NT2/D1 (cell line): ENCODE measurements at regions not wholly inside any gene's neighbourhood (a gene's known extent, or its start where the extent isn't known, plus 50 kb on each side); places are given as distances from the start of the nearest gene placed in this dataset.

ENCODE experiments used
- DNase-seq: peaks from one replicate; pipeline ENCODE4 v3.0.0-alpha.2; 2011; ENCODE audit warnings: low read depth, low spot score
- H3K27me3 ChIP-seq: 2 replicates; pipeline ENCODE4 v1.6.0; 2011; ENCODE audit warnings: mild to moderate bottlenecking; ENCODE audit not compliant: insufficient read length, insufficient read depth
- H3K36me3 ChIP-seq: 2 replicates; pipeline ENCODE4 v1.6.1; 2011; ENCODE audit warnings: mild to moderate bottlenecking, low read length, mixed read lengths; ENCODE audit not compliant: insufficient read depth, insufficient read length
- H3K4me1 ChIP-seq: 2 replicates; pipeline ENCODE4 v1.5.1; 2011; ENCODE audit not compliant: insufficient read depth, insufficient read length
- H3K4me3 ChIP-seq: 2 replicates; pipeline ENCODE4 v1.5.1; 2011; ENCODE audit warnings: low read depth; ENCODE audit not compliant: insufficient read length
- H3K9ac ChIP-seq: 2 replicates; pipeline ENCODE4 v1.6.0; 2011; ENCODE audit warnings: low read depth; ENCODE audit not compliant: insufficient read length
- H3K9me3 ChIP-seq: 2 replicates; pipeline ENCODE4 v1.5.1; 2011; ENCODE audit warnings: mild to moderate bottlenecking, low read length; ENCODE audit not compliant: insufficient read depth
- SUZ12 ChIP-seq: IDR thresholded peaks from 2 replicates; pipeline ENCODE4 v1.6.1; 2011; ENCODE audit not compliant: insufficient read length, insufficient read depth; ENCODE audit errors: extremely low read depth
- YY1 ChIP-seq: IDR thresholded peaks from 2 replicates; pipeline ENCODE4 v1.6.1; 2011; ENCODE audit not compliant: insufficient read length, insufficient read depth
- ZNF274 ChIP-seq: IDR thresholded peaks from 2 replicates; pipeline ENCODE4 v1.6.1; 2011; ENCODE audit warnings: mild to moderate bottlenecking, low read depth, low read length

DNA sequence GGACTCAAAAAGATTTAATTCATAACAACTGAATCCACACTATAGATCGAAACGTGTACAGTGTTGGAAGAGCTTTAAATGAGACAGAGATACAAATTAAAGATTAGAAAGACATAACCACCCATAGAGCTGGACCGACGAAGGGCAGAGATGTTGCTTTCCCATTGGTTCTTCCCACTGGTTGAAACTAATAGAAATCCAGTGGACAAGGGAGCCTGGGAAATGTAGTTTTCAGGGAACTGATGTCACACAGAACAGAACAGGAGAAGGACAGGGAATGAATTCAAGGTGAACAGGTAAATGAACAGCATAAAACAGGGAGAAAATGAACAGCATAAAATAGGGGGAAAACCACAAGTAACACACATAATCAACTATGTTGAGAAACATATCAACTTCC is 328.7 kb downstream of the ZNF621 start:
- H3K4me1 ChIP-seq = no peaks in the 10 kb centered on the region
- TF ChIP-seq YY1 (no peak), SUZ12 (no peak), ZNF274 (no peak)
- H3K27me3 ChIP-seq = no peaks in the 10 kb centered on the region
- no peaks in the 10 kb centered on the region for H3K9me3 ChIP-seq
- DNase-seq = no peak
- H3K36me3 ChIP-seq = no peaks in the 10 kb centered on the region
- no peak overlapping the region for H3K4me3 ChIP-seq
- no peak overlapping the region for H3K9ac ChIP-seq

GRCh38 chr3:40855871-40856270 is 331.1 kb downstream of the ZNF621 start:
- no peak overlapping the region for H3K9ac ChIP-seq
- H3K4me1 ChIP-seq = no peaks in the 10 kb centered on the region
- no peaks in the 10 kb centered on the region for H3K9me3 ChIP-seq
- no peaks in the 10 kb centered on the region for H3K36me3 ChIP-seq
- H3K4me3 ChIP-seq = no peak overlapping the region
- H3K27me3 ChIP-seq = no peaks in the 10 kb centered on the region
- TF ChIP-seq ZNF274 (no peak), SUZ12 (no peak), YY1 (no peak)
- DNase-seq = no peak

DNA sequence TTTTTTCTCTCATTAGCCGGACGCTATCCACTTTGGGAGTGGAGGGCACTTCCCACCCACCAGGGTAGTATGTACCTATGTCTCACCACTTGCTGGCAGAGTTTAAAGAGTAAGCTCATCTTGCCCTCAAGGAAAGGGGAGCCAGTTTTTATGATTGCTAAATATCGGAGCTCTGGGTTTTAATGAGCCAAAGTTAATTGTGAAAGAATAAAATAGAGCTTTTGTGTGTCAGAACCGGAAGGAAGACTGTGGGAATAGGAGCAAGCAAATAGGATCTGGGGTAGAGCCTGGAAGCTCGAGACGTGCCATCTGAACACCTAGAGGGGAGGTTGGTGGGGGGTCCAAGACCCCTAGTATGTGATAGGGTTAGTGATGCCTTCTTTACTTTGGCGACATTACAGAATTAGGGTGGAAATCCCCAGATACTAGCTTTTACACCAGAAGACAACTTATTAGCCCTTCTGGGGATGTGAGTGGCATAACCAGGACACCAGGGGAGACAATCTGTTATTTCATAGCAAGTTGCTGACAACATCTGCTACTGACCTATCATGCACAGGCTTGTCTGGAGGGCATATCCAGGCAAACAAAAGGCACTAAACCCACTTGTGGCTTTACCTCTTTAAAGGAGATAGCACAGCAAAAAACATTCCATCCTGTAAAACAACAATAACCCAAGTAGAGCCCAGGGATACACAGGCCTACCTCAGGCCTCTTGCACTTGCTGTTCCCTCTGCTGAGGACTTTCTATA is 333.8 kb downstream of the ZNF621 start:
- Histone ChIP-seq H3K4me3 (no peak overlapping the region), H3K4me1 (no peaks in the 10 kb centered on the region), H3K36me3 (no peaks in the 10 kb centered on the region), H3K9me3 (no peaks in the 10 kb centered on the region), H3K27me3 (no peaks in the 10 kb centered on the region), H3K9ac (no peak overlapping the region)
- DNase-seq = no peak
- no peak for TF ChIP-seq YY1

GRCh38 chr3:40862946-40863345 is 336.4 kb upstream of the CTNNB1 start:
- Histone ChIP-seq H3K4me3 (no peak overlapping the region), H3K9ac (no peak overlapping the region), H3K4me1 (no peaks in the 10 kb centered on the region), H3K36me3 (no peaks in the 10 kb centered on the region), H3K27me3 (no peaks in the 10 kb centered on the region), H3K9me3 (peaks cover 9% of the 10 kb centered on the region; the same call in 1 of the 2 replicates)
- DNase-seq = no peak
- TF ChIP-seq SUZ12 (no peak), ZNF274 (no peak), YY1 (no peak)

GRCh38 chr3:40864146-40864782 is 335.0 kb upstream of the CTNNB1 start:
- H3K9me3 ChIP-seq = peaks cover 9% of the 10 kb centered on the region; the same call in 1 of the 2 replicates
- no peaks in the 10 kb centered on the region for H3K36me3 ChIP-seq
- TF ChIP-seq SUZ12 (no peak), YY1 (no peak), ZNF274 (no peak)
- H3K4me3 ChIP-seq = no peak overlapping the region
- peaks cover 3% of the 10 kb centered on the region for H3K4me1 ChIP-seq
- no peaks in the 10 kb centered on the region for H3K27me3 ChIP-seq
- no peak overlapping the region for H3K9ac ChIP-seq
- no peak for DNase-seq

GRCh38 chr3:40864915-40865314 is 334.4 kb upstream of the CTNNB1 start:
- no peak for DNase-seq

GRCh38 chr3:40867797-40868196 is 331.5 kb upstream of the CTNNB1 start:
- peaks cover 9% of the 10 kb centered on the region; the same call in 1 of the 2 replicates for H3K9me3 ChIP-seq
- TF ChIP-seq YY1 = no peak
- no peak for TF ChIP-seq ZNF274
- no peak for TF ChIP-seq SUZ12
- no peak overlapping the region for H3K4me3 ChIP-seq
- no peak overlapping the region for H3K9ac ChIP-seq
- no peaks in the 10 kb centered on the region for H3K36me3 ChIP-seq
- H3K4me1 ChIP-seq = peaks cover 14% of the 10 kb centered on the region
- DNase-seq = no peak
- no peaks in the 10 kb centered on the region for H3K27me3 ChIP-seq

More at GRCh38 chr3:40864915-40865314, 334.4 kb upstream of the CTNNB1 start:
- Histone ChIP-seq H3K9me3 (peaks cover 9% of the 10 kb centered on the region; the same call in 1 of the 2 replicates), H3K27me3 (no peaks in the 10 kb centered on the region), H3K4me1 (peaks cover 3% of the 10 kb centered on the region), H3K4me3 (no peak overlapping the region), H3K36me3 (no peaks in the 10 kb centered on the region), H3K9ac (no peak overlapping the region)
- TF ChIP-seq YY1 = no peak
- no peak for TF ChIP-seq SUZ12
- no peak for TF ChIP-seq ZNF274
